PC-3 (cell line): ENCODE measurements at regions not wholly inside any gene's neighbourhood (a gene's known extent, or its start where the extent isn't known, plus 50 kb on each side); places are given as distances from the start of the nearest gene placed in this dataset.

ENCODE experiments used
- ATAC-seq: fragments of 200-7000 bp; cut with Tn5 transposase; 2 replicates; pipeline ENCODE4 v1.9.1; 2020; ENCODE audit warnings: mild to moderate bottlenecking, moderate library complexity
- BruUV-seq: library from RNA; stranded (reverse); fragments of 400-500 nt; replicated peaks from 2 replicates; lab custom pipeline; 2021; lab: Mats Ljungman, UMichigan
- CTCF ChIA-PET: fragments of 300-600 bp; sonication (Branson Sonifier 250); formaldehyde crosslinking; loops from one replicate; lab custom pipeline; 2022; ENCODE audit warnings: antibody characterized with exemption; lab: Charles Lee
- POLR2A ChIA-PET: fragments of 300-600 bp; sonication (Branson Sonifier 250); formaldehyde crosslinking; loops from one replicate; lab custom pipeline; 2022; ENCODE audit warnings: antibody characterized with exemption; ENCODE audit not compliant: unreplicated experiment; lab: Charles Lee
- DNase-seq: peaks from one replicate; pipeline ENCODE4 v3.0.0-alpha.2; 2015
- H2AFZ ChIP-seq: fragments of 300-600 bp; sonication (generic); 2 replicates; pipeline ENCODE4 v1.6.0; 2016; ENCODE audit warnings: antibody characterized with exemption, low read length
- H3F3A ChIP-seq: fragments of 300-600 bp; sonication (generic); one replicate; pipeline ENCODE4 v1.6.0; 2017; ENCODE audit warnings: antibody characterized with exemption, low read length, control low read depth, mild to moderate bottlenecking; ENCODE audit not compliant: unreplicated experiment
- H3K27ac ChIP-seq: fragments of 300-600 bp; sonication (generic); 2 replicates; pipeline ENCODE4 v1.5.1; 2016; ENCODE audit warnings: mild to moderate bottlenecking, low read length
- H3K27me3 ChIP-seq: fragments of 300-600 bp; sonication (generic); 2 replicates; pipeline ENCODE4 v1.6.1; 2016; ENCODE audit warnings: low read length, mixed read lengths
- H3K36me3 ChIP-seq: fragments of 300-600 bp; sonication (generic); 2 replicates; pipeline ENCODE4 v1.6.1; 2016; ENCODE audit warnings: low read depth, mixed run types, low read length, mixed read lengths
- H3K4me1 ChIP-seq: fragments of 300-600 bp; sonication (generic); 2 replicates; pipeline ENCODE4 v1.5.1; 2016; ENCODE audit warnings: low read length; ENCODE audit not compliant: insufficient read depth
- H3K4me2 ChIP-seq: fragments of 300-600 bp; sonication (generic); 2 replicates; pipeline ENCODE4 v1.6.0; 2016; ENCODE audit warnings: low read length
- H3K4me3 ChIP-seq: fragments of 300-600 bp; sonication (generic); 2 replicates; pipeline ENCODE4 v1.5.1; 2016; ENCODE audit warnings: mild to moderate bottlenecking, low read length, mixed read lengths
- H3K79me2 ChIP-seq: fragments of 300-600 bp; sonication (generic); 2 replicates; pipeline ENCODE4 v1.6.1; 2017; ENCODE audit warnings: low read length, mixed read lengths
- H3K9ac ChIP-seq: fragments of 300-600 bp; sonication (generic); 2 replicates; pipeline ENCODE4 v1.6.0; 2016; ENCODE audit warnings: mild to moderate bottlenecking, low read length
- H3K9me2 ChIP-seq: fragments of 300-600 bp; sonication (generic); replicated peaks from 2 replicates; pipeline ENCODE4 v1.6.1; 2016; ENCODE audit warnings: mixed run types, low read length, mixed read lengths
- H3K9me3 ChIP-seq: fragments of 300-600 bp; sonication (generic); 2 replicates; pipeline ENCODE4 v1.6.1; 2016; ENCODE audit warnings: low read length, mixed read lengths
- H4K20me1 ChIP-seq: fragments of 300-600 bp; sonication (generic); 2 replicates; pipeline ENCODE4 v1.6.1; 2016; ENCODE audit warnings: low read length, mixed read lengths
- EZH2 ChIP-seq: fragments of 300-600 bp; sonication (generic); IDR thresholded peaks from one replicate; pipeline ENCODE4 v1.6.1; 2017; ENCODE audit warnings: antibody characterized with exemption, mild to moderate bottlenecking, low read length; ENCODE audit not compliant: unreplicated experiment
- EZH2phosphoT487 ChIP-seq: fragments of 300-600 bp; sonication (generic); IDR thresholded peaks from 2 replicates; pipeline ENCODE4 v1.6.1; 2018; ENCODE audit warnings: mild to moderate bottlenecking, antibody characterized with exemption, low read length, borderline replicate concordance
- intact Hi-C: fragments of 100-400 bp; cut with micrococcal nuclease; formaldehyde crosslinking; loops from 2 replicates; pipeline ENCODE4 v1.9.0; 2023
- TF ChIP-seq, protein P1 (sequence below): fragments of 300-600 bp; sonication (generic); conservative IDR thresholded peaks from 2 replicates; pipeline ENCODE4 v1.5.1; 2017; ENCODE audit warnings: antibody characterized with exemption, low read depth, mild to moderate bottlenecking, low read length

DNA sequence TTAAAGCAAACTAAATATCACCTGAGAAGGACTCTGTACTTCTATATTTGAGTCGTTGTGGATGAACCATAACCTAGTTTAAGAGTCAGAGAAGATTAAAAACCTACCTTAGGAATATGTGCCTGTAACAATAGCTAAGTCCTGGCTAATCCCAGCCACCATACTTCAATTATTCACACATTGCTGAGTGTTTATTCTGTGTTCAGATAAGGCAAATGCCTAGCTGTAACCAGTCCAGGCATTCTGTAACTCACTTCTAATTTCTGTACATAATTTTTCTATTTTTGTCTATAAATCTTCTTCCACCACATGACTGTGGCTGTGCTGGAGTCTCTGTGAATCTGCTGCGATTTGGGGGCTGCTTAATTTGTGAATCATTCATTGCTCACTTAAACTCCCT, 441.9 kb upstream of the ADAMTS5 start:
- POLR2A ChIA-PET, result no interaction called here
- no peak overlapping the region for H2AFZ ChIP-seq
- no peak overlapping the region for H3K4me2 ChIP-seq
- no peaks in the 10 kb centered on the region for H3K36me3 ChIP-seq
- H3K4me3 ChIP-seq, result no peak overlapping the region
- intact Hi-C loops, result no loop called here
- BruUV-seq, result no TSS peak
- no peaks in the 10 kb centered on the region for H3K4me1 ChIP-seq
- ATAC-seq (no peak), DNase-seq (no peak)
- H3K79me2 ChIP-seq, result no peaks in the 10 kb centered on the region
- no peaks in the 10 kb centered on the region for H3K9me2 ChIP-seq
- H3K27me3 ChIP-seq, result no peaks in the 10 kb centered on the region
- peaks cover 5% of the 10 kb centered on the region; the same call in 1 of the 2 replicates for H3K9me3 ChIP-seq
- CTCF ChIA-PET, result no interaction called here
- H3F3A ChIP-seq, result no peaks in the 10 kb centered on the region
- H3K27ac ChIP-seq, result no peak overlapping the region
- H3K9ac ChIP-seq, result no peak overlapping the region
- H4K20me1 ChIP-seq, result no peaks in the 10 kb centered on the region
- no peak for TF ChIP-seq EZH2
- TF ChIP-seq, protein P1, sequence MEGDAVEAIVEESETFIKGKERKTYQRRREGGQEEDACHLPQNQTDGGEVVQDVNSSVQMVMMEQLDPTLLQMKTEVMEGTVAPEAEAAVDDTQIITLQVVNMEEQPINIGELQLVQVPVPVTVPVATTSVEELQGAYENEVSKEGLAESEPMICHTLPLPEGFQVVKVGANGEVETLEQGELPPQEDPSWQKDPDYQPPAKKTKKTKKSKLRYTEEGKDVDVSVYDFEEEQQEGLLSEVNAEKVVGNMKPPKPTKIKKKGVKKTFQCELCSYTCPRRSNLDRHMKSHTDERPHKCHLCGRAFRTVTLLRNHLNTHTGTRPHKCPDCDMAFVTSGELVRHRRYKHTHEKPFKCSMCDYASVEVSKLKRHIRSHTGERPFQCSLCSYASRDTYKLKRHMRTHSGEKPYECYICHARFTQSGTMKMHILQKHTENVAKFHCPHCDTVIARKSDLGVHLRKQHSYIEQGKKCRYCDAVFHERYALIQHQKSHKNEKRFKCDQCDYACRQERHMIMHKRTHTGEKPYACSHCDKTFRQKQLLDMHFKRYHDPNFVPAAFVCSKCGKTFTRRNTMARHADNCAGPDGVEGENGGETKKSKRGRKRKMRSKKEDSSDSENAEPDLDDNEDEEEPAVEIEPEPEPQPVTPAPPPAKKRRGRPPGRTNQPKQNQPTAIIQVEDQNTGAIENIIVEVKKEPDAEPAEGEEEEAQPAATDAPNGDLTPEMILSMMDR, result no peak
- no peak for TF ChIP-seq EZH2phosphoT487

DNA sequence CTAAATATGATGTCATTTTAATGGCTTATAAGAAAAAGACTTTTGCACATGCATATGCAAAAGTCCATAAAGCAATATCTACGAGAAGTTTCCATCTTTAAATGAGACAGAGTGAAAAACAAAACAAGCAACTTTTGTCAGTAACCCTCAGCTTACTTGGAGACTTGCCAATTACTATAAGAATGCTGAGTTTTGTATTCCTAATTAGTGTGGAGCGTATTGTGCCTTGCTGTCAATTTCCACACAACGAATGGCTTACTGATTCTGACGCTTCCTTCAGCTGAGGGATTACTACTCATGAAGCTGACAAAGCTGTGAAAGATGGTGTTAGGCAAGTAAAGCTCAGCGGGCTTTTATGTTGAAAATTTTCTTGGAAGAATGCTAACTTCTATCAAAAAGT, 440.4 kb upstream of the ADAMTS5 start:
- Histone ChIP-seq H3K27ac (no peak overlapping the region), H3K4me3 (no peak overlapping the region), H4K20me1 (no peaks in the 10 kb centered on the region), H3K9me2 (no peaks in the 10 kb centered on the region), H3K36me3 (no peaks in the 10 kb centered on the region), H3K9me3 (peaks cover 5% of the 10 kb centered on the region; the same call in 1 of the 2 replicates), H3K4me1 (no peaks in the 10 kb centered on the region), H3K27me3 (no peaks in the 10 kb centered on the region), H3F3A (no peaks in the 10 kb centered on the region), H3K79me2 (no peaks in the 10 kb centered on the region), H3K9ac (no peak overlapping the region), H3K4me2 (no peak overlapping the region), H2AFZ (no peak overlapping the region)
- CTCF ChIA-PET, result no interaction called here
- no TSS peak for BruUV-seq
- TF ChIP-seq EZH2phosphoT487, result no peak
- no peak for TF ChIP-seq EZH2
- TF ChIP-seq, protein P1, result no peak
- ATAC-seq, result no peak
- intact Hi-C loops, result no loop called here
- POLR2A ChIA-PET, result no interaction called here
- DNase-seq, result no peak

DNA sequence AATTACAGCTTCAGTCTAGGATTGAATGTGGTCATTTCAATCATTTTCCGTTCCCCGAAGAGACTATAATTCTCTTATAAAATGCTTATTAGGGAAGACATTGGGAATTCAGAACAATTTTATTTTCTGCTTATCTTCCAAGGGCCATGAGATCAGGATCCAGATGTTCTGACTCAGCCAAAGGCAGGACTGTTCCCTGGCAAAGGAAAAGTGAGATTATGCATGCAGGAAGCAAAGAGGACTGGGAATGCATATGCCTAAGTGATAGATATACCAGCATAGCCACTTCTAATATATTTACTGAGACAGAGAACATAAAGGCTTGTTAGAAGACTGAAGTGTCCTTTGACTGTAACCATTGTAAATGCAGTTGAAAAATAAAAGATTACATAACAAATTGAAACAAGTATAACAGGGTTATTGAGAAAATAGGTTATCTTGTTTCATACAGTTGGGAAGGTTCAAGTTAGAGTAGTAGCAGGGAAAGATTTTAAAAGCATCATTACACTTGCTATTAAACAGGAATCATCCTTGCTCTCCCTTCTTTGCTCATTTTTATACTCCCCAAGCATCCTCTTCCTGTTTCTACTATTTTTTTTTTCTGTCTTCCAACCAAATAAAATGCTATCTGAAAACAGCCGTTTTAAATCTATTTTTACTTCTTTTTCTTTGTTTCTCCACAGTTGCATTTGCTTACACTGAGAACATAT, 439.6 kb upstream of the ADAMTS5 start:
- CTCF ChIA-PET, result no interaction called here
- H2AFZ ChIP-seq, result no peak overlapping the region

More for the DNA sequence above, 439.6 kb upstream of the ADAMTS5 start:
- Histone ChIP-seq H3K27me3 (no peaks in the 10 kb centered on the region), H3K4me3 (no peak overlapping the region), H3K4me2 (no peak overlapping the region), H4K20me1 (no peaks in the 10 kb centered on the region), H3K4me1 (no peaks in the 10 kb centered on the region), H3K79me2 (no peaks in the 10 kb centered on the region), H3K36me3 (no peaks in the 10 kb centered on the region), H3K9me3 (peaks cover 5% of the 10 kb centered on the region; the same call in 1 of the 2 replicates), H3K9ac (no peak overlapping the region), H3F3A (no peaks in the 10 kb centered on the region), H3K9me2 (no peaks in the 10 kb centered on the region), H3K27ac (no peak overlapping the region)
- no peak for TF ChIP-seq EZH2
- TF ChIP-seq EZH2phosphoT487, result no peak
- TF ChIP-seq, protein P1, result no peak
- POLR2A ChIA-PET, result no interaction called here
- intact Hi-C loops, result no loop called here
- no TSS peak for BruUV-seq
- ATAC-seq (no peak), DNase-seq (no peak)
